NCI-H2081 treated with DMSO at 0.1 percent for 48 hours (cell line): ENCODE measurements at regions not wholly inside any gene's neighbourhood (a gene's known extent, or its start where the extent isn't known, plus 50 kb on each side); places are given as distances from the start of the nearest gene placed in this dataset.
A peak's percentile ranks its signal among the peaks of the same experiment; 100 is the strongest.
"Not testable (repeated sequence)": the region's sequence is repeated elsewhere in the genome, so short reads cannot be mapped to it uniquely, and the experiment has no call there.

Source experiments
- DNase-seq: peaks from one replicate; lab custom pipeline; 2025; lab: John Stamatoyannopoulos, UW

DNA sequence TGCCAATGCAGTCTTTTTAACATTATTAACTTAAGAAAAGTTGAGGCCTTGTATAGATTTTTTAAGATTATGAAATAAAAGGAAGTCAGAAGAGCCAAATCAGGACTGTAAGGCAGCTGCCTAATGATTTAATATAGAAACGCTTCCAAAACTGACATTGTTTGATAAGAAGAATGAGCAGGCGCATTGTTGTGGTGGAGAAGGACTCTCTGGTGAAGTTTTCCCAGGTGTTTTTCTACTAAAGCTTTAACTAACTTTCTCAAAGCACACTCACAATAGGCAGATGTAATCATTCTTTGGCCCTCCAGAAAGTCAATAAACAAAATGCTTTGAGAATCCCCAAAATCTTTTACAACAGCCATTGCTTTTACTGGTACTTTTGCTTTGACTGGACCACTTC lies 288.6 kb upstream of the FIGN start:
- no peak for DNase-seq

GRCh38 chr2:164023896-164024295 lies 288.1 kb upstream of the FIGN start:
- DNase-seq = no peak

DNA sequence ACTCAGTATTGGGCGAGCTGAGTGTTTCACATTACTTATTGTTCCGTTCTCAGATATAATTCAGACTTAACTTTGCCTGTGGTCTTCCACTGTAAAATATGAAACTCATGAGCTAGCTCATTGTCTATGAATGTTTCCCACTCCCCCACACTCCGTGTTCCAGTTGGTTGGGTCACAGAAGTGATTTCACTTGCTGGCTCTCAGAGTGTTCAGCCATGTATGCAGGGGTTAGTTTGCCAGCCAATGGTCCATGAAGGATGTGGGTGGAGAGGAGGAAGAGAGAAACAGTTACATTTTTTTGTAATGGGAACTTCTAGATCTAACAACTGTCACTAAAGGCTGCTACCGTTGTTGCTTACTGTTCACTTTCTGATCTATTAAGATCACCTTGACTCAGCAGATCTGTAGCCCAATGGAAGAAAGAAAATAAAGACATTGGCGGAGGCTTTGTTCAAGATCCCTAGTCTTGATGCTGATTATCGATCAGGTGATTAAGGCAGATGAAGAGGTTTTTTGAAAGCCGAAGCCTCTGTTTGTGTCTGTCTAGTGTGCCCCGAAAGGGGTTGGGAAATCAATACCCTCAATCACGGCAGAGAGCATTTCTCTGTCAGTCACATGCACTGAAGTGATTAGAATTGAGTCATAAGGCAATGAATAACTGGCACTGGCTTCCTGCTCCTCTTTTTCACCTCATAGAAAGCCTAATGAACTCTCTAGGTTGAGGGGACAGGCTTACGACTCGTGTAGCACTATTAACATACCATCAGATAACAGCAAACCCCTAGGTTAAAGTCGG lies 279.7 kb upstream of the FIGN start:
- no peak for DNase-seq

DNA sequence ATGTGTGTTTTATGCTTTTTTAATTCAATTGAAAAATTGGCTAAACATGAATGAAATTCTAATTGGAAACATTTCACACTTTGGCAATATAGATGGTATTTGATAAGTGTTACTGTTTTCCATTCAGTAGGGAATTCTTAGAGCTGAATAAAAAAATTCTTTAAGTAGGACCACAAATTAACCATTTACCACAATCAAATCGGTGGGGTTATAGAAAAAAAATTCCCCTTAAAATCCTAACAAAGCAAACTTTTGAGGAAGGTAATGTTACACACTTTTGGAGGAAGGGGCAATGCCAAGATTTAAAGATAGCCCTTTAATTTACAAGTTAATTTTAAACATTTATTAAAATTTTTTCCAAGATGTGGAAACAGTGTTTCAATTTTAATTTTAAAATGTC lies 279.0 kb upstream of the FIGN start:
- no peak for DNase-seq

- DNase-seq = peak; percentile 5
Observed at GRCh38 chr2:164014068-164014731, 278.4 kb upstream of the FIGN start.

DNA sequence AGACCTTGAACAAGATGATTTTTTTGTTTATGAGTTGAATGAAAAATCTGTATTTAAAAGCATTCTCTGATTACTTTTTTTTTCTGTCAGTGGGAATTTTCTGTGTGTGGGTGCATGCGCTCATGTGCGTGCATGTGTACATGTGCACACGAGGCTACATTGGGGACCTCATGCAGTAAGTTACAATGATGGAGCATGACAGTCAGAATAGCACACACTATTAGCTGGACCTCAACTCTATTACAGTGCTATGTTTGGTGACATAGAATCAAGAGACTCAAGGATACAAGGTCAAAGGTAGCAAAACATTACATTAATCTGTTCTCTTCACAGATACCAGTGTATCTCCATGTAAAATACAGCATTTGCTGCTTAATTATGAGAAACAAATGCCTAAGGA lies 276.8 kb upstream of the FIGN start:
- no peak for DNase-seq

DNA sequence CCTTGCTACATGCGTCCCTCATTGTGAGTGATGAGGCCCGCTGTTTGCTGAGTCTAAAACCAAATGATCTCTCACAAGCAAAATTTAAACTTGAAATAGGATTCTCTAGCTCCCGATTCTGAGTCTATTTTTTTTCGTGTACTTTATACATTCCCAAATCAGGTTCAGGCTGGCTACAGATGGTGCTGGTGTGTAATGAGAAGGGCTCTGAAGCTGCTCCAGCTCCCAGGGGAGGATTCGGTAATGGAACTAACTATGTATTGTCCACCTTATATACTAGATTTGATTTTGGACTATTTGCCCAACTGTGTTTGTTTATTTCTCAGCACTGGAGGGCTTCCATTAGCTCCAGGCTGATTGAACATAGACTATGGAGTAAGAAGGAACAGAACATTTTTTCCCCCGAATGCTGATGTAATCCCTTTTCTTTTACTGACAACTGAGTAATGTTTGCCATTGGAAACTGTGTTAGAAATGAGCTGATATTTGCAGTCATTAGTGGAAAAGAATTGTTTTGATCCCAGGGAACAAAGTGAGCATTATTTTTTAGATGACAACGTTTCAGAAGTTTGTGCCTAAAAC lies 274.0 kb upstream of the FIGN start:
- peak; percentile 57 for DNase-seq

DNA sequence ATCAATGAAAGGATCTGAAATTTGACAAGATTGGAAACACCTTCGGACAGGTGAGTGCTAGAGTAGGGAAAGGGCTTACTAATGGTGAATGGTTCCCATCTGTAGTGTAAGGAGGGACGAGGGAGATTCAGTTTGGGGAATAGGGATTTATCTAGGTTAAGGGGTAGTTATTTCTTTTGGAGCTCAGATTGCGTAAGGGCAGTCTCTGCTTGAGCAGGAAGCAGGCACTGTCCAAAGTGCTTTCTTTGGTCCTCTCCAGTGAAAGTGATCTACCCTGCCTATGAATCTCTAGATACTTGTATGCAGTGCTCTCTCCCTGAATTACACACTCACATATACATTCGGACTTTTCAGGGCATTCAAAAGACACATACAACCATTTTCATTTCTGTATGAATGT lies 272.9 kb upstream of the FIGN start:
- no peak for DNase-seq

DNA sequence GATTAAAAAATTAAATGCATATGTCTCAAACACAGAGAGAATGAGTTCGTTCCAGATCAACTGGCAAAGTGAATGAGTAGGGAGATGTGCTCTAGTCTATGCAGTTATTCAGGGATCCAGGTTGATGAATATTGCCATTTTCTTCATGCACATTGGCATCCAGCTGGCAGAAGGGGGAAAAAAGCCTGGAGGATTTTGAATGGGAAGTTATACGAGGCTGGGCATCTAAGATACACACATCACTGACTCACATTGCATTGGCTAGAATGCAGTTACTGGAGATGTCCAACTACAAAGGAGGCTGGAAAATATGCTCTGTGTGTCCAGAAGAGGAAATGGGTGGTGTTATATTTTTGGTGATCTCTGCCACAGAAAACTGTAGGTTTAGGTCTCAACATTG lies 270.9 kb upstream of the FIGN start:
- DNase-seq = no peak

GRCh38 chr2:164000176-164000575 lies 264.4 kb upstream of the FIGN start:
- no peak for DNase-seq

DNA sequence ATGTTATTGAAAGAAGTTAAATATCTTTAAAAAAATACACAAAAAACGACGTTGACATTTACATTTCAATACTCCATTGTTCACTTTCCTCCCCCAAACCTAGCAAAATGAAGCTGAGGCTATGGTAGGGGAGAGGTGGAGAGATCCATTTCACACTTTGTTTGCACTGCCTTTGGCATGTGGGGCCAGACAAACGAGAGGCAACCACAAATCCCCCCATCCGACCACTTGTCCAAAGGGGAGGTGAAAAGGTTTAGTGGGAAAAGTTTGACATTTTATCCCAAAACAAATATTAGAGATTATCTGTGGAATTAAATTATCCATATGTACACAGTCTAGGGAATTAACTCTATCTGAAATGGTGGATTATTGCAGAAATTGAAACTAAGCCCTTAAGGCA lies 261.7 kb upstream of the FIGN start:
- DNase-seq = no peak

- DNase-seq = no peak
Observed at GRCh38 chr2:163990541-163990940, 254.7 kb upstream of the FIGN start.

DNA sequence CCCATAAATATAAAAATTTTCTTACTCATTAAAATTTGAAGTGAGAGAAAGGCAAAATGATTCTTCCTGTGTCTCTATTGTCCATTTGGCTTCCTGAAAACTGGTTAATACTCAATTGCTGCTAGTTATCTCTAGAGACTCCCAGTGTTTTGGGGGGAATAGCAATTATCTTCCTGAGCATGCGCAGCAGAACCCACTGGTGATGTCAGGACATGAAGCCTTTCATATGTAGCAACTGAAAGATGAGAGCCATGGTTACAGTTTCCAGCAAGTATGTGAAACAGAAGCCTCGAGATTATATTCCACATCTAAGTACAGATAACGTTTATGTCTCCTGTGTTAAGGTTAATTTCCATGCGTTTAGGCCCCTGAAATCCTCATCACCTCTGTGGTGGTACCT lies 254.3 kb upstream of the FIGN start:
- DNase-seq = no peak

DNA sequence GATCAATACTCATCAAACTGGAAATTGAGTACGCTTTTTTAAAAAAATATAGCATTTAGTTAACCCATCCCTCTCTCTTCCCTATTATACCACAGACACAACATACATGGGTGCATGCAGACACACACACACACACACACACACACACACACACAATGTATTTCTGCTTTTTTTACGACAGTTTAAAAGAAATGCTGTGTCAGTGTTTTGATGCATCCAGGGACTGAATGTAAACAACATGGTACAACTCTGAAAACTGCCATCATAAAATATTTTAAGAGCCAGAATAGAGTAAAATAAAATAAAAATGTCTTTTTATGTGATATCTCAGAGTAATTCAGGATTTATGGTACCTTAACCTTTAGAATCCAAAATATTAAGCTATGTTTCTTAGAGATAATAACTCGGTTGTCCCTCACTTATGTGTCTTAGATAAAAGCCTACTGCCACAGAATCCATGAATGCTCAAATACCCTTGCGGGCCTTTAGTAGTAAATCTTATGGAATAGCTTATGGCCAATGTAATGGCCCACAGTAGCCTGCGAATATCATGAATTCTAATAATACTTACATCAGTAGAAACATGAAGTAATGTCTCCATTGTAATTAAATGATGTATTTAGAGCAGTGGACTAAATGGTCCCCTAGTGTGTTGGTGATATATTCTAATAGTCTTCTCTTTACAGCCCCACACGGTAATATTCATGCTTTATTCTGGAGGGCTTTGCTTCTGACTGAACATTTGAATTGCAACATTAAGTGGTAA lies 251.6 kb upstream of the FIGN start:
- DNase-seq = no peak

GRCh38 chr2:163984986-163985385 lies 249.2 kb upstream of the FIGN start:
- DNase-seq = no peak

- DNase-seq = no peak
Observed at GRCh38 chr2:163983911-163984310, 248.1 kb upstream of the FIGN start.

GRCh38 chr2:163982938-163983337 lies 247.1 kb upstream of the FIGN start:
- DNase-seq = no peak

DNA sequence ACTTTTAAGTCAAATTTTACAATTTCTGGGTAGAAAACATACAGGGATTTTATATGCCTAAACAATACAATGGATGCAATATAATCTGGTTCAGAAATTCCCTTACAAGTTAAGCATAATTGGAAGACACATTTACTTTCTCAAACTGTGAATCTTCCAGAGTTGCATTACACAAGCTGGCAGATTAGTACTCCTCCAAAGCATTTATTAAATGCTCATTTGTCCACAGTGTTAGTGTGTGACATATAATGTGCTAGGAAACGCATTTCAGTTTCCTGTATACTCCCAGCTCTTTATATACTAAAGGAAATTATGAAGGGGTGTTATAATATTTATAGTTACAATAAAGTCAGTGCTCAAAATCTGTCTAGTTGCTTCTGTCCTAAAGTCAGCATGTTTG lies 239.0 kb upstream of the FIGN start:
- DNase-seq = no peak

GRCh38 chr2:163970058-163970813 lies 234.4 kb upstream of the FIGN start:
- no peak for DNase-seq

DNA sequence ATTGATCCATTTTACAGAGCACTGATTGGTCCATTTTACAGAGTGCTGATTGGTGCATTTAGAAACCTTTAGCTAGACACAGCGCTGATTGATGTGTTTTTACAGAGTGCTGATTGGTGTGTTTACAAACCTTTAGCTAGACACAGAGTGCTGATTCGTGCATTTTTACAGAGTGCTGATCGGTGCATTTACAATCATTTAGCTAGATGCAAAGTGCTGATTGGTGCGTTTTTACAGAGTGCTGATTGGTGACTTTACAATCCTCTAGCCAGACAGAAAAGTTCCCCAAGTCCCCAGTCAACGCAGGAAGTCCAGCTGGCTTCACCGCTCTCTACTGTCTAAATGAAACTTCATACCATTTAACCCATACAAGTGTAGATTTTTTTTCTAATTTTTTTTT lies 228.5 kb upstream of the FIGN start:
- DNase-seq = not testable (repeated sequence)

GRCh38 chr2:163953390-163953907 lies 217.6 kb upstream of the FIGN start:
- no peak for DNase-seq

GRCh38 chr2:163951312-163951711 lies 215.5 kb upstream of the FIGN start:
- DNase-seq = no peak
